GM21360 (cell line): ENCODE measurements at regions not wholly inside any gene's neighbourhood (a gene's known extent, or its start where the extent isn't known, plus 50 kb on each side); places are given as distances from the start of the nearest gene placed in this dataset.
A peak's percentile ranks its signal among the peaks of the same experiment; 100 is the strongest.
"Not testable (repeated sequence)": the region's sequence is repeated elsewhere in the genome, so short reads cannot be mapped to it uniquely, and the experiment has no call there.

Experiments
- ATAC-seq: cut with Tn5 transposase; IDR thresholded peaks from one replicate; pipeline ENCODE4 v1.9.1; 2021; ENCODE audit warnings: mild to moderate bottlenecking, moderate library complexity; ENCODE audit not compliant: unreplicated experiment

DNA sequence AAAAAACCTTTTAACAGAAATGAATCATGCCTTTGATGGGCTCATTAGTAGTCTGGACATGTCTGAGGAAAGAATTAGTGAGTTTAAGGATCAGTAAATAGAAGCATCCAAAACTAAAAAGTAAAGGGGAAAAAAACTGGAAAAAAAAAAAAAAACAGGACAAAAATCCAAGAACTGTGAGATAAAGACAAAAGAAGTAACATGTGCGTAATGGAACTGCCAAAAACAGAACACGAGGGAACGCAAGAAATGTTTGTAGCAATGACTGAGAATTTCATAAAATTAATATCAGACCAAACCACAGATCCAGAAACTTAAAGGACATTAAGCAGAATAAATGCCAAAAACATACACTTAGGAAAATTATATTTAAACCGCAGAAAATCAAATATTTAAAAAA is 77.4 kb downstream of the MS4A13 start:
- ATAC-seq: no peak

DNA sequence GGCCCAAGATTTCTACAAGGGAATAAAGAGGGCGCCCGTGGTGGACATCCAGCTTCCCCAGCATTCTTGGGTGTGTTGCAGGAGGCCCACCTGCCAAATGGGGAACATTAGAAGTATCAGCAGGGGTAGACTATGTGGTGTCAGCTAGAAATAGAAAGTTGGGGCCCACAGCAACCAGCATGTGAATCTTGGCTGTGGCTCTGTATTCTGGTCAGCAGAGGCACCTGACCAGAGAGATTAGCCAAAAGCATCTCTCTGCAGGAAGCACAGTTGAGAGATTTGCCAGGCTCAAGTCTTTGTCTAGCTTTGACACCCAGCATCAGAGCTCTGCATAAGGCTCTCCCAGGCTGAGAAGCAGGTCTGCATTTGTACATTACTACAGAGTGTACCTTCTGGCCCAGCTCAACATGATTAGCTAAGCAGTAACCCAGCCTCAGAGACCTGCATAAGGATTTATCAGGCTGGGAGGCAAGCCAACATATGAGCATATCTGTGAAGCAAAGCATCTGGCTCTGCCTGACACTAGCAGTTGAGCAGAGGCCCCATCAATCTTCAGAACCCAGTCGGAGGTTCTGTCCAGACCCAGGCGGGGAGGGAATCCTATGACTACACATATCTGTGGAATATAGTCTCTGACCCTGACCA is 79.9 kb downstream of the MS4A13 start:
- no peak for ATAC-seq

DNA sequence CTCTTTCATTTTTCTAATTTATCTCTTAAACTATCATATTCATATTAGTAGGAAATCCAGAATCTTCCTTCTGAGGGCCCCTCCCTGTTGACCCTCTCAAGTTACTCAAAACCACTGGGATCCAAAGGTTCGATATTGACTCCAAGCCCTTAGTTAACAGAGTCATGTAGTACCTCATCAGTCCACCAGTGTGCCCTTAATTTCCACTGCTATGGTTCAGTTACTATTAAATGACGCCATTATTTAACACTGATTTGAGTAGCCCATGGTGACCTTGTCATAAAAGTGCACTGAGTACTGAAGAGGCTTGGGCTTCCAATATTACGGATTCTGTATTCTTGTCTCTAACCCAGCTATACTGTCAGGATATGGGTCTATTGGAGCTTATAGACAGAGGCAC is 91.9 kb upstream of the MS4A8 start:
- ATAC-seq: no peak

DNA sequence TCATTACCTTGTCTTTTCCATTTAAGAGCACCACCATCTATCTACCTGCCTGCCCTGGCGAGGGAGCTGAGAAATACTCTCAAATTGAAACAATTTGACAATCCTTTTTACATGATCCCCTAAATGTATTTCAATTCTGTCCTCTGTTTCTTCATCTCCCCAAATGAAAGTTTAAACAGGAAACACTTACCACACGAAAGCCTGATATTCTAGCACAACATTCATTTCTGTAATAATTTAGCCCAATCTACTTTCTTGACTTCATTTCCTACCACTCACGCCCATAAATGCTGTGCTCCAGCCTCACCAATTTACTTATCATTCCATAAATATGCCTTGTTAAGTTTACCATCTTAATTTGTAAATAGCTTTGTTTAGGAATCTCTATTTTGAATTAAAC is 89.8 kb upstream of the MS4A8 start:
- no peak for ATAC-seq

DNA sequence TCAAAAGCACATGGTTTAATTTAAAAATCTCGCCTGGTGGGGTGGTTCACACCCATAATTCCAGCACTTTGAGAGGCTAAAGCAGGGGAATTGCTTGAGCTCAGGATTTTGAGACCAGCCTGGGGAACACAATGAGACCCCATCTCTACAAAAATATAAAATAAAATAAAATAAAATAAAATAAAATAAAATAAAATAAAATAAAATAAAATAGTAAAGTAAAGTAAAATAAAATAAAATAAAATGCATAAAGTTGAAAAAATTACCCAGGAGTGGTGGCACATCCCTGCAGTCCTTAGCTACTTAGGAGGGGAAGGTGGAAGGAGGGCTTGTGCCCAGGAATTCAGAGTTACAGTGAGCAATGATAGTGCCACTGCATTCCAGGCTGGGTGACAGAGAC is 88.7 kb upstream of the MS4A8 start:
- no peak for ATAC-seq

DNA sequence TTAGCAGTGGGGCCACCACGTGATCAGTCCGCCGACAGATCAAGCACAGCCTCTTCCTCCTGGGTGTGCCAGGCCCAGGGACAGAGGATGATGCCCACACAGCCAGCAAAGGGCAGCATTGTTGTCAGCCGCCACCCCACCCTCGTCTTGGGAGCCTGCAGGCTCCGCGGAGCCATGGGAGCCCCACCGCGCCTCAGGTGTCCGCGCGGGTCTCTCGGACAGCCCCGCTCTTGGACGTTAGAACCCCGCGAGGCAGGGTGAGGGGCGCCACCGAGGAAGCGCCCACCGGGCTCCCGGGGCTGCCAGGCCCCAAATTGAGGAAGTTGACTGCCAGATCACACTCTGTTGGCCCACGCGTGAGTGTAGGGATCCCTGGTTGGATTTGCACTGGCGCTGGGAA is 83.9 kb upstream of the MS4A8 start:
- no peak for ATAC-seq

DNA sequence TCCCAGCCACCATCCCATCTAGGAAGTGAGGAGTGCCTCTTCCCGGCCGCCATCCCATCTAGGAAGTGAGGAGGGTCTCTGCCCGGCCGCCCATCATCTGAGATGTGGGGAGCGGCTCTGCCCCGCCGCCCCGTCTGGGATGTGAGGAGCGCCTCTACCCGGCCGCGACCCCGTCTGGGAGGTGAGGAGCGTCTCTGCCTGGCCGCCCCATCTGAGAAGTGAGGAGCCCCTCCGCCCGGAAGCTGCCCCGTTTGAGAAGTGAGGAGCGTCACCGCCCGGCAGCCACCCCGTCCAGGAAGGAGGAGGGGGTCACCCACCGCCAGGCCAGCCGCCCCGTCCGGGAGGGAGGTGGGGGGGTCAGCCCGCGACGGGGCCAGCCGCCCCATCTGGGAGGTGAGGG is 77.5 kb upstream of the MS4A8 start:
- ATAC-seq: not testable (repeated sequence)

DNA sequence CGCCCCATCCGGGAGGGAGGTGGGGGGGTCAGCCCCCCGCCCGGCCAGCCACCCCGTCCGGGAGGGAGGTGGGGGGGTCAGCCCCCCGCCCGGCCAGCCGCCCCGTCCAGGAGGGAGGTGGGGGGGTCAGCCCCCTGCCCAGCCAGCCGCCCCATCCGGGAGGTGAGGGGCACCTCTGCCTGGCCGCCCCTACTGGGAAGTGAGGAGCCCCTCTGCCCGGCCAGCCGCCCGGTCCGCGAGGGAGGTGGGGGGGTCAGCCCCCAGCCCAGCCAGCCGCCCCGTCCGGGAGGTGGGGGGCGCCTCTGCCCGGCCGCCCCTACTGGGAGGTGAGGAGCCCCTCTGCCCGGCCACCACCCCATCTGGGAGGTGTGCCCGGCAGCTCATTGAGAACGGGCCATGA is 76.6 kb upstream of the MS4A8 start:
- not testable (repeated sequence) for ATAC-seq

DNA sequence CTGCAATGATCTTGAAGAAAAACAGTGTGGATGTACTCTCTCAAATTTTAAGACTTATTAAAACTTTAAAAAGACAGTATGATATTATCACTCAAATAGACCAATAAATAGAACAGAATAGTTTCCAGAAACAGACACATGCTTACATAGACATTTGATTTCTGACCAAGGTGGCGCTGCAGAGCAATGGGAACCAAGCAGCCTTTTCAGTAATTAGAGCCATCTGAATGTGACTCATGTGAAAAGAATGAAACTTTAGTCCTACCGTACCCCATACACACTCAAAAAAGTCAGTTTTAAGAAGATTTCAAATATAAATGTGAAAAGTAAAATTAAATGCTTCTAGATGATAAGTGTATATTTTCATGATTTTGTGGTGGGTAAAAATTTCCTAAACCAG is 74.2 kb upstream of the MS4A8 start:
- ATAC-seq: no peak

DNA sequence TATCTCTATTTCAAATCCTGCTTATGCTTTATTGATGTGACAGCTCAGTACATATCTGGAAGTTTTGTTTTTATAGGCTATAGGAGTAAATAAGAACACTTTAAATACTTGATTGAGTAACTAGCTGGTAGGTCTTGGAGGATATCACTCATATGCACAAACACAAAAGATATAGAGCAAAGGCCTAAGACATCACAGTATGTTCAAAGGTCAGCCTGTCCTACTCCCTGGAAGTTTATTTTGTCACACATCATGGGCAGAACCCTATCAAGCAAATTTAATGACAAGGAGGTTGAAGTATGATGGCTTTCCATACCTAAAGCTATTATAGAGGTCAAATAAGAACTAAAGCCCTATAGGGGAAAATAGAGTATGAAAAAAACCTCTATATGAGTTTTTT is 70.0 kb upstream of the MS4A8 start:
- no peak for ATAC-seq

DNA sequence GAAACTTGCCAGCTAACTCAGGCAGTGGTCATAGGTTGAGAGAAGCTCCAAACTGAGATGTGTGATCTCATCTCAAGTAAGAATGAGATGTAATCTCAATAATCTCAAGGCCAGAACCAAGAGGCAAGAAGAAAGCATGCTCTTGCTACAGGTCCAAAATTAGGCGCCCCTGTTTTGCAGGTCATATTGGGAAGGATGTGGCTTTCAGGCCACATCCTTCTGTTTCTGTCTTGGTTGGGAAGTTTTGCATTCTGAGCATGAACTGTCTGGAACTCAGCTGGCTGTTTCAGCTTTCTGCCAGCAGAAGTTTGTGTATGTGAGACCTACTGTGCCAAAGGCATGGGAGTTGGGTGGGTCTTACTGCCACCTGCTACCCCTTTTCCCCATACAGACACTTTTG is 67.5 kb upstream of the MS4A8 start:
- ATAC-seq: no peak

DNA sequence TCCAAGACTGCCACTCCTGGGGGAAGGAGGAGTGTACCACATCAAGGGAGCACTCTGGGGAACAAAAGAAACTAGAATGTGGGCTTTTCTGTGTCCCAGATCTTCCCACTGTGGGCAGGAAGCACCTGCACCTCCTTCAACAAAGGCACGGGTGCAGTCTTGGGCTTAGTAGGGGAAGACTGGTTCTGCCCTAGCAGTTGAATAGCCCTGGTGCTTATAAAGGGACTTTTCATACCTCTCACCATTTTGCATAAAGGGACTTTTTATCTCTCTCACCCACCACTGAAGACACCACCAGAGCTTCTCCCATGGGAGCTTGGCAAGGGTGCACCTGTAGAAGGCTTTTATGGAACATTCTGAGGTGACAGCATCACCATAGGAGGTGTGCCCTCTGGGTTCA is 65.8 kb upstream of the MS4A8 start:
- ATAC-seq: peak; percentile 57

DNA sequence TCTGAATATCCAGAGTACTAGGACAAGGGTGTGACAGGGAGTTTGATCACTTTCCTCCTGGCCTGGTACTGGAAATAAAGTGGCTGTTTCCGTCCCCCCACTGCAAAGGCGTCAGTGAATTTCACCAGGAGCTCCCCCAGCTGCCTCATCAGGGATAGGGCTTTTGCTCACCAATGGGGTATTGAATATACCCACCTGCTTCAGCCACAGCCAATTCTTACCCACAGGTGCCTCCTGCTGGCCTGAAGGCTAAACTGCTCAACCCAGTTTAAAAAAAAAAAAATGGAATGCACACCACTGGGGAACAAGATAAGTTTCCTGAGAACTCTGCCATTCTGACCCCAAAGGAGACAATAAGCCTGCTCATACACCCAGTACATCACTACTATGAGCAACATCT is 65.3 kb upstream of the MS4A8 start:
- ATAC-seq: peak; percentile 53

DNA sequence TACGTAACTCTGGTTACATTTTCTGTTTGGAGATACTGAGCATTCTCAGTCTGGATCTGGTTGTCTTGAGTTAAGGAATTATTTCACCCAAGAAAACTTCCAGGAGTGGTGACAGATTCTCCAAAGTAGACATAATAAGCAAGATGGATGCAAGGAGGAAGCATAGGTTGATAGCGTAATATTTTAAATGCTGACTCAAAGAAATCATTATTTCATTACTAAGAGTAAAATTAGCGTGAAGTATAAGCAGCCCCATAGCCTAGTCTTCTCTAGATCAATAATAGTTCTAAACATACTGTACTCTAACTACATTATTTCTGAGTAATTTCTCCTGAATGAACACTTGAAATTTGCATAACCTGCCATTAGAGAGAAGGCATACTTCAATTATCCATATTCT is 57.5 kb upstream of the MS4A8 start:
- no peak for ATAC-seq

DNA sequence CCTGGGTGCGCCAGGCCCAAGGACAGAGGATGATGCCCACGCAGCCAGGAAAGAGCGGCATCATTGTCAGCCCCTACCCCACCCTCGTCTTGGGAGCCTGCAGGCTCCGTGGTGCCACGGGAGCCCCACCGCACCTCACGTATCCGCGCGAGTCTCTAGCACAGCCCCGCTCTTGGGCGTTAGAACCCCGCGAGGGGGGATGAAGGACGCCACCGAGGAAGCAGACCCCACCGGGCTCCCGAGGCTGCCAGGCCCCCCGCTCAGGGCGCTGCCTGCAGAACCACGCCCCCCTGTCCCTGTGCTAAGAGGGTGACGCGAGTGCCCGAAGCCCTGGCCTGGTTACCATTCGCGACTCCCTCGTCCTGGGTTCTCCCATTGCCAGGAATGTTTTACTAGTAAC is 52.3 kb upstream of the MS4A8 start:
- no peak for ATAC-seq
